NCI-H1105 treated with DMSO at 0.1 percent for 48 hours (cell line): ENCODE measurements at regions not wholly inside any gene's neighbourhood (a gene's known extent, or its start where the extent isn't known, plus 50 kb on each side); places are given as distances from the start of the nearest gene placed in this dataset.

ENCODE experiments used
- DNase-seq: peaks from one replicate; lab custom pipeline; 2025; lab: John Stamatoyannopoulos, UW

DNA sequence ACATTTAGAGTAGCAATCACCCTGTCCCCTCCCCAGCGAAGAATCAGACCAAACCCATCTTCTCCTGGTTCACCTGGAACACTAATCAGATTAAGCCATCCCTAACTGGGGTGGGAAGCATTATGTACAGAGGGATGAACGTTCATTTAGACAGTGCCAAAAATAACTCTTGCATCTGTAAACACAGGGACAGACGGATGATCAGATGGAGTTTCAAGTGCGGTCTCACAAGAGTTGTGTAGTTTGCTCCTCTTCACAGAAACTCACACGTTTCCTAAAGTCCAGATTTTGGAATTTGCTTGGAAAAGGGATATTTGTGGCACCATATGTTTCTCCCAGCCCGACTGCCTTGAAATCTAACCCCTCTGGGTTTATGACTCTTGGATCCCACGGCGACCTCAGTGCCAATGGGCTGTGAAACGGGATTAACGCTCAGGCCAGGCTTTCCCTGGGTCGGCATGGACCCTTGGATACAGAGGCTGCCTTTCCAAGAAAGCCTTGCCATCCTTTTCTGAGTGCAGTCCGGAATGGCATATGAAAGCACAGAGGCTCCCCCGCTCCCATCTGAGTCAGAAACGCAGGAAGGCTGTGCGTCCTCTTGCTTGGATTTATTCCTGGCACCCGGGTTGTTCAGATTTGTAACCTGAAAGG lies 293.2 kb upstream of the HABP2 start:
- DNase-seq = no peak

DNA sequence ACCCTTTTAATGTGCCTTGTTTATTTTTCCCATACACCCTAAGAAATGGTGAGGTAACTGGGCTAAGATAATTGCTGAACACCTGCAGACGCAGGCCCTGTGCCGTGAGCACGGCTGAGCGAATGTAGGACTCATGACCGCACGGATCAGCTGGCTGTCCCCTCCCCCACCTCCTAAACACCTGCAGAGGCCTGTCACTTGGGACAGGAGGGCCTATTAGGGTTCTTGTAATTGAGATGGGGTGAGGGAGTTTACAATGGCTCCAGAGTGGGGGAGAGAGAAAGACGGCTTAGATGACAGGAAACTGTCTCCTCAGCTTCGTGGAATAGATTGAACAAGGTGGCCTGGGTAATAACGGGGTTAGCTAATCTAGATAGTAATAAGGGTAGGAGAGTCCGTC lies 291.7 kb upstream of the HABP2 start:
- DNase-seq = peak; percentile 35

DNA sequence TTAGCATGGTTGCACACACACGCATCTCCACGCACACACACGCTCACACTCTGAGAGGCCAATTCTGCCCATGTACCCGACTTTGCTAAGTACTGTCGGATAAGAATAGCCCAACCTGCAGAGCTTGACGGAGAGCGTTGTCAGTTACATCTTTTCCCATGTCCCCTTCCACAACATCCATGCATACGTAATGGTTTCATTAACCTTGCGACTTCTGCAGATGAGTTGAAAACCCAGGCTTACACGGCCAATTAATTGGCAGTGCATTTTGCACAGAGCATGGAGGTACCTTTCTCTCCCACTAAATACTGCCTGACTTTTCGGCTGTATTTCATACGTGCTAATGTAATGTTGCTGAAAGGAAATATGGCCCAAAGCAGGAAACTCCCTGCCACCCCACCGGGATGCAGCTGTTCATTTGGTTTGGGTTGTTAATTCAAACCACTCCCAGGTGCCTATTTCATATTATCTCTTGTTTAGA lies 291.2 kb upstream of the HABP2 start:
- DNase-seq = no peak

DNA sequence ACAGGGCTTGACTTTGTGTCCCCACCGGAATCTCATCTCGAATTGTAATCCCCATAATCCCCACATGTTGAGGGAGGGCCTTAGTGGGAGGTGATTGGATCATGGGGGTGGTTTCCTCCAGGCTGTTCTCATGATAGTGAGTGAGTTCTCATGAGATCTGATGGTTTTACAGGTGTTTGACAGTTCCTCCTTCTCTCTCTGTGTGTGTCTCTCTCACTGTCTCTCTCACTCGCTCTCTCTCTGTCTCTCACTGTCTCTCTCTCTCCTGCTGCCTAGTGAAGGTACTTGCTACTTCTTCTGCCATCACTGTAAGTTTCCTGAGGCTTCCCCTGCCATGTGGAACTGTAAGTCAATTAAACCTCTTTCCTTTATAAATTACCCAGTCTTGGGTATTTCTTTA lies 289.8 kb upstream of the HABP2 start:
- no peak for DNase-seq

DNA sequence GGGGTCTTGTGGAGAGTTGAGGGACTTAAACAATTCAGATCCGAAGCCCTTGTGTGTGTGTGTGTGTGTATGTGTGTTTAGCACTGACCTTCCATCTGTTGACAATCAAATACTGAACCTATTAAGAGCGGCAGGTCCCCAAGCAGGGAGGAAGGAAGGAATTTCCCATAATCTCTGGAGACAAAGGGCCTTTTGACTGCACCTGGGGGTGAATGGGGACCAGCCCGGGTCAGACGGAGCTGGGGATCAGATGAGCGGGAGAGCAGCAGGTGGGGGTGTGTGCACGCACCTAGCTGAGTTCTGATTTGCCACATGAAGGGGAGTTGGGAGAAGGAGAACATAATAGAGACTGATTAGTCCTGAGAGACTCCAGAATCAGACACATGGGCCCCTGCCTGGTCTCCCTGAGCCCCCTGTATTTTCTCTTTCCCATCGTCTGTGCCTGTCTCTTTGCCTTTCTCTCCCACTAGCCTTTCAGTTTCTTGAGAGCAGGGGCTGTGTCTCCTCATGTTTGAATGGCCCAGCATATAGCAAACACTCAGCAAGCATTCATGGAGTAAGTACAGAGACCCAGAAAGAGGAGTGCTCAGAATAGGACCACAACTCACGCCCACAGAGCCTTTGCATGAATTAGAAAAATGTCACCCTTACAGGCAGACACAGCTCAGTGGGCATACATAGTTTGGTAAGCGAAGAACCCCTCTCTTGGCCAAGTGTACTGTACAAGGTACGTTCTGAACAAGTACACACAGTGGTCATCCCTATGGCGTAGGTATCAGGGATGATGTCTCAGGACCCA lies 288.3 kb upstream of the HABP2 start:
- no peak for DNase-seq

DNA sequence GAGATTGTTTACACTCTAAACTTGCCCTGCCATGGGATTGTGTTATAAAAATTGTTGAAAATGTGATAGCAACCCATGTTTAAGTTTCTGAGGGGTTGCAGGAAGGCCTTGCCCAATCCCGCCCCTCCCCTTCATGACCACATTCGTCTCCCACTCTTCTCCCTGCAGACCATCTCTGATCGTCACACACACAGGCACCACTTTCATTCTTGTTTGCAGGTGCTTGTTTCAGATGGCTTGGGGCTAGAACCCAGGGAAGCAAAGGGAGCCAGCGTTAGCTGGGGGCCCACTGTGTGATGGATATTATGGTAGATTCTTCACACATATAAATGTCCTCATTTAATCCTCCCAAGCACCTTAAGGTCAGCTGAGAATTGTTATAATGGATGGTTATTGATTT lies 286.7 kb upstream of the HABP2 start:
- DNase-seq = no peak

DNA sequence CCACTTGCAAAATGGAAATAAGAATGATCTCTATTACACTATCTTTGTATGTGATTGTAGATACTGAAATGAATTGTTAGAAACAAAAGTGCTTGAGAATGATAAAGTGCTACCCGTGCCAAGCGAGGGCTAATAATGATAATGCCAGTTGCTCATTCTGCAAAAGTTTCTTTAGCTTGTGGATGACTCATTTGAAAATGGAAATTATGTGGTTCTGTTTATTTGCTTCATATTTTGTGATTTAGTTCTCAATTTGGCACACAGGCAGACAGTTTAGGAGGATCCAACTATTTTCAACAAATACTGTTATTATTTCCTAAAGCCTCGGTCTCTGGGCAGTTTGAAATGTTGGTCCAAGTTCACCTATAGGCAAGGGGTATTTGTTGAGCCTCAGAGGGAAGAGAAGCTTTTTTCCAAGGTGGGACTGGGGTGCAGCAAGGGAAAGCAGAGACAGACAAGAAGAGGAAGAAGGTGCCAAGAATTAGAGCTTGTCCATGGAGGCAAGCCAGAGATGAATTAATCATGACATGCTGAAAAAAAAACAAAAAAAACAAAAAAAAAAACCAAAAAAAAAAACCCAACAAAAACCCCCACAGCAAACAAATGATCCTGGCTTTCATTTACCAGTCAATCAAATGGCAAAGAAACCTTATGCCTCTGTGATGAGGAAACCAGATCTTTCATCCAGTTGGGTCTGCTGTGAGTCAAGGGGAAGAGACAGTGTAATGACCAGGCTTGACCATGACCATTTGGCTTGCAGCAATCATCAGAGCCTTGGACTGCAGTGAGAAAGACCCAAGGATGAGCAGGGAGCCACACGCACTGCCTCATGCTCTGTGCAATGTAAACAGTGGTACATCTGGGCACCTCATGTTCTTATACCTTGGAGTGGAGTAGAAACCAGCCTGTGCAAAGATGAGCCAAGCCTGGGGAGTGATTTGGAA lies 285.0 kb upstream of the HABP2 start:
- no peak for DNase-seq

DNA sequence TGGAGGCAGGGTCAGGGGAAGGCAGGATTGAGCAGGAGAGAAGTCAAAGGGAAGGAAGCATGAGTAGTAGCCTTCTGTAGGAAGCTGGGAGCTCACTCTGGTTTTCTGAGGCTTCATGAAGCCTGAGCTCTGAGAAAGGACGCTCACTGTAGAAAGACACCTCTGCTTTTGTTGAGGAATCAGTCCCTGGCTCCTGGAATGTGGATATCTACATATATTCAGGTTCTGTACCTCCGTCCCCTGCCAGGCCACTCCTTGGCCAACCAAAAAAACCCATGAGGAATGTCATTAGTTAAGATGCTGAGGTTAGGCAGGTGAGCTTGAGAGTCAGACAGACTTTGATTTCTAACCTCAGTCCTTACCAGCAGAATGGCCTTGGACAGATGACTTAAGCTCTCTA lies 283.5 kb upstream of the HABP2 start:
- DNase-seq = no peak

DNA sequence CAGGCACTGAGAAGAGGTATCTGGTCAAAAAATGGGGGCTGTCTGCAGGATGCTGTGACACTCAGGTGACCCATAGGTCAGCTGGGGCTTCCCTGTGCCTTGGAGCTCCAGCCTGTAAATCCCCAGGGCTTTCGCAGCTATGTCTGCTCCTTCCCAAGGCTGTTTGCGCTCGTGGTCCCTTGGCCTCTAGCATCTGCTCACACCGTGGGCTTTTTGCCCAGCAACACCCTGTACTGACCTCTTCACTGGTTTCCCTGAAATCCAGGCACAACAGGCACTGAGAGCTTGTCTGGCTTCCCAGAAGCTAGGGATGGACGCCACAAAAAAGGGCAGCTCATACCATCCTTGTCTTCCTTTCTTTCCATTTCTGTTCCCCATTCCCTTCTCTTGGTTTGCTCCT lies 280.3 kb upstream of the HABP2 start:
- no peak for DNase-seq

DNA sequence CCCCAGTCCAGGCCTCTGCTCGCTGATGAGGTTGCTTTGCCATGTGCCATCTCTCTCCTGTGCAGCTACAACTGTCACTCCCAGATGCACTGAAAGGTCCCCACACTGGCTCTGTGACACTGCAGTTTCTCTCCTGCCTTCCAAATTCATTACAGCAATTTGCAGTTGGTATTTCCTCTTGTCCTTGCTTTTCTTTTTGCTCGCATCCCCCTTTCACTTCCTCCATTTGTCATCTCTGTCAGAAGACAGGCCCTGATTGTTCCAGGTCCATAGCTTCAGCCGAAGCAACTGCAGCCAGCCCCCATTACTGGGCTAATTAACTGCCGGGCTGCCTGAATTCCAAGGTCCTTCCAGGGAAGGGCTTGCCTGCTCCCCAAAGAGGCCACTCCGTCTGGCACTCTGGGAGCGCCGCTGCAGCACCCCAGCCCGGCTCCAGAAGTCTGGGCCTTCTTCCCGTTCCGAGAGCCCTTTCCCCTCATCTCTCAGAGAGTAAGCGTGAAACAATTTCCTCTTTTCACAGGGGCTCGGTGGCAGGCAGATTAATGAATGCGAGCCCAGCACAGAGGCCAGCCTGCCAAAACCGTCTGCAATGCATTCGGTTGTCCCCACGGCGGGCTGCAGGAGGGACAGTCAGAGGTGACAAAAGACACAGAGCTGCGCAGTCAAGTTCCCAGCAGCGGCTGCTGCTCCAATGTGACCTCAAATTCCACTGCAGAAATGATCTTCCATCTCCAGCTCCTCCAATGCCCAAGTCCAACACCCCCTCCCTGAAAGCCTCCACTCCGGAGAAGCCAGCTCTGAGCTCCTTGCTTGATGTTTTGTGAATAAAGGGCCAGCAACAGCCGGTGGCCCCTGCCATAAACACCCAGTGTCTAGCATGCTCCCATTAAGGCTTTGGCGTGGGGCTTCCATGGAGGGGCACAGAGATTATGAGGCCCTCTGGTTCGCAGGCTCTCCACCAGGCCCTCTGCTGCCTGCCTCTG lies 279.4 kb upstream of the HABP2 start:
- no peak for DNase-seq

DNA sequence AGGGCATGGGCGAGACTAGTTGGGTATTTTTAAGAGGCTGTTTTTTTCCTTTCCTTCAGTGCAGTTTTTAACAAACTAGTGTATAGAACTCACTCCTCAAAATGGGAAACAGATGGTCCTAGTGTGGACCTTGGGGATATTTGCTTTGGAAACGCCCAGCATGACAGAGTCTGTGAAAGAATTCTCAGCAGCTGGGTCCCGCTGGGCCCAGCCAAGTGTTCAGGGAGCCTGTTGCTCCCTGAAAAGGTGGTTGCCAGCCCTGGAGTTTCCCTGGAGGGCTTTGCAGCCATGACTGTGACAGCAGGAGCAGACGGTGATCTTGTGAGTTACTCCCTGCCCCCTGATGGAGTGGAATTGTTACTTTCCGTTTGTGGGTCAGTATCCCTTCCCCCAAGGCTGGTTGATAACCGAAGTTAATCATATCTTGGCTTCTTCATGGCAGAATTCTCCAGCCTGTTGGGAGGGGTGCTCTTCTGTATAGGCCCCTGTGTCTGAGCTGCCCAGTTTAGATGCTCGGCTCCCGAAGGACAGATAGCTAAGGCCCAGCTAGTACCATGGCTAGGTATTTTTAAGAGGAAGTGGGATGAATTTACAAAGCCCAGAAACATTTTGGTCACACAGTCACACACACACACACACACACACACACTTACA lies 278.6 kb upstream of the HABP2 start:
- no peak for DNase-seq

DNA sequence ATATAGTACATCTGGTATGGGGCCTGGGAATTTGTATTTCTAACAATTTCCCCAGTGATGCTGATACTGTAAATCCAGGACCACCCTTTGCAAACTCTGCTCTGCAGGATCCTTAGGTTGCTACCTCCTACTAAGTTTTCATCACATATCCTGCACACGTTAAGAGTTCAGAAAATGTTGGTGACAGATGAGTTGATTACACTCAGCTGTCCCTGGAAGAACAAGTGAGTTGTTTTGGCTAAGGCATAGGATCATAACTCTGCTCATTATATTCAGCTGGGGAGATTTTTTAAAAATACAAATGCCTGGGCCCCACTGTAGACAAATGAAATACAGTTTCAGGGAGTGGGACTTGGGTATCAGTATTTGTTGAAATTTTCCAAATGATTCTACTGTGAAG lies 274.6 kb upstream of the HABP2 start:
- no peak for DNase-seq

DNA sequence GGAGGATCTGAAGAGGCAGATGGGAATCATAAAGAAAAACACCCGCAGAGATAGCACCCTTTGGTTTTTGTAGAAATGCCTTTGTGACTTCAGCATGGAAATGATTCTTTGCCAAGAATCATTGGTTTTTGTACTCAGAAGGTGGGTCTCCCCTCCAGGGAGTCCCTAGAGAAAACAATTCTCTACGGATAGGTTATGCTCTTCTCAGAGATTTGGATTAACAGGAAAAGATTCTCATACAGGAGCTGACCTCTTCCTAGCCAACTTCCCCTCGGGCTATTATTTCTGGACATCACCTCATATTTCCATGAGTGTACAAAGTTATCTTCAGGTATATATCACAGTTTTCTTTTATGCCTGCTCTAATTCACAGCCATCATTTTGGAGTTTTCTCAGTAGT lies 274.2 kb upstream of the HABP2 start:
- DNase-seq = no peak

DNA sequence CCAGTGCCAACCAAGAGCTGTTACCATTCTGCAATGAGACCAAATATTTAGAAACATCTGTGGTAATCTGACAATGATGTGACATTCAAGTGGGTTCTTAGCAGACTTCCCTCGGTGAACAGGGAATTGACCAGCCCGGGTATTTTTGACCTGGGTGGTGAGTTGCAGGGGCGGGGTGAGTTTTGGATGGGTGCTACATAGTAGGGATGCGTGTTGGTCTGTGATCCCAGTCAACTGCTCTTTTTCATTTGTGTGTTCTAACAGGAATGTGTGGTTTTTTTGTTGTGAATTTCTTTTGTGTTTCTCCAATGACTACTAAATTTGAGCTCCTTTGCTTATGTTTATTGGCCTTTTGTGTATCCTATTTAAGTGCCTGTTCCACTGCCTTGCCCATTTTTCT lies 273.6 kb upstream of the HABP2 start:
- no peak for DNase-seq

DNA sequence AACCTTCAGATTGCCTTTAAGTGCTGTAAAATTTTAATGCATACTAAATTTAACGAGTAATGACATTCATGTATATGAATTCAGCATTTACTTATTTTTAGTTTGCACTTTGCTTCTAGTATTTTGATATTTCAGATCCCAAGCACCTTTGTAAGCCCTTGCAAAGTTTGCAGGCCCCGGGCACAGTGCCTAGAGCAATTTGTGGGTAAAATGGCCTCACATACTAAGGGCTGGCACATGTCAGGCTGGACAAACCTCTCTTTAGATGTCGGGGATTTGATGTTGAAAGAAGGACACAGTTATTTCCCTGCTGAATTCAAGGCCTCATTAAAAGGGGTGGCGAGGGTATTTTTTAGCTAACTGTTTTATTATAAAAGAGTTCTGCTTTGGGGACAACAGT lies 270.3 kb upstream of the HABP2 start:
- DNase-seq = no peak

DNA sequence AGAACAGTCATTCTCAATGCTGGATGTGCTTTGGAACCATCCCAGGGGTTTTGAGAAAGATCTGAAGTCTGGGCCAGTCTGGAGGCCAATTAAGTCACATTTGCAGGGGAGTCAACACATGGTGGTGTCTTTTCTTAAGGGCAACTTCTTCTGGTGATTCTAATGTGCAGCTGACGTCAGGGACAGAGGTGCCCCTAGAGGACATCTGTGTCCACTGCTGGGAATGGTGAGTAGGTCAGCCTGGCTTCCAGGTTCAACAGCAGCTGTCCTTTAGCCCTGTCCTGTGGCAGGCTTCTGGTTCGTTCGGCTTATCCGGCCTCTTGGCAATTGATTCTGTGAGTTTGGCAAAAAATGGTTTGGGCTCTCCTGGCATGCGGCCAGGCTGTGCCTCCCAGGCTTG lies 269.7 kb upstream of the HABP2 start:
- DNase-seq = no peak

DNA sequence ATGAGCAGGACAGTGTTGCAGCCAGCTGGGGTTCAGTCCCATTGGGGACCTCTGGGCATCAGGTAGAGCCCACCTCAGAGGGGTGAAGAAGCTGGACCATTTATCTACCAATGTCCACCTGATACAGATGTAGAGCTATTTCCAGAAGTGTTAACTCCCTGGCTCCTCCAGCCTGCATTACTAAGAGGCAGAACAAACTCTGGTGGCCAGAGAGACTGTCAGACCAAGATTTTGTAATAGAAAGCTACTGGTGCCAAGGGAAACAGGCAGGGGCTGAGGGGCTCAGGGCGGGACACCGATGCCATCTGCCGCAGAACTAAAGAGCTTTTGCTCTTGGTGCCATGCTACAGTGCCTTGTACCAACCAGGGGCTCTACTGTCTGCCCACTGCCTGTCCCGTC lies 268.2 kb upstream of the HABP2 start:
- no peak for DNase-seq

DNA sequence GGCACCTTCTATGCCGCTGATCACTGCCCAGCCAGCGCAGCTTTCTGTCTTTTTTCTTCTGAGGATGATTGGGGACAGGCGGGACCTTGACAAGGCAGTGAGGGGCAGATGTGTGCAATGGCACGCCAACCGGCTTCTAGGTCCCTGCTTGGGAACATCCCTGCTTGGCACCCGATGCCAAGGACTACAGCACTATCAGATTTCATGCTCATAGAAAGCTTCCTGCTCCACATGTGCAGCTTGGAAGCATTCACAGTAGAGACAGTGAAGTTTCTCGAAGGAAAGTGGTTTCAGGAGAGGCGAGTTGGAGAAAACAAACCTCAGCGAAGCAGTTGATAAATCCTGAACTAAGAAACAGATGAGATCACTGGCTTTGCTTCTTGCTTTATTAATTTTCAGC lies 267.5 kb upstream of the HABP2 start:
- DNase-seq = no peak

DNA sequence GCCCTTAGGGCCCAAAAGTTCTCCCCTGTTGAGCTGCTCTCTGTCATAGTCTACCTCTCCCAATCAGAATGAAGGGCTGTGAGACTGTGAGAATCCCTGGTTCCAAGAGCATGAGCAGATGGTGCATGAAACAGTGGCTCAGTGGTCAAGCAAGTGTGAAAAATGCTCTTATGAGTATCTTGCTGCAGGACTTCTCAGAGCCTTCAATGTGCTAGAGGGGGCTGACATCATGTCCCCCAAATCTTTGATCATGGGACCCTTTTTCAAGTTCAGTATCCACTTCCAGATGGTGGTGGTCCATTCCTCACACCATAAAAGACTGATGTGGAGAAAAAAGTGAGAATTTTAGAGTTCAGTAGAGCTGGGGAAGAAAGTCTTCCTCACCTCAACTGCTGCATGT lies 265.3 kb upstream of the HABP2 start:
- no peak for DNase-seq

DNA sequence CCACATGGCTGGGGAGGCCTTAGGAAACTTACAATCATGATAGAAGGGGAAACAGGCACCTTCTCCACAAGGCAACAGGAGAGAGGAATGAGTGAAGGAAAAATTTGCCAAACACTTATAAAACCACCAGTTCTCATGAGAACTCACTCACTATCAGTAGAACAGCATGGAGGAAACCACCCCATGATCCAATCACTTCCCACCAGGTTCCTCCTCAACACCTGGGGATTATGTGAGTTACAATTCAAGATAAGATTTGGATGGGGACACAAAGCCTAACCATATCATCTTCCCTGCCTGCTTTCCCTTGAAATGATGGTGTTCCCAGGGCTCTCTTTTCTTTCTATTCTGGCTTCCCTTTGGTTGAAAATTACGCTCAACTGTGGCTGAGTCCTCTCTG lies 262.7 kb upstream of the HABP2 start:
- no peak for DNase-seq

DNA sequence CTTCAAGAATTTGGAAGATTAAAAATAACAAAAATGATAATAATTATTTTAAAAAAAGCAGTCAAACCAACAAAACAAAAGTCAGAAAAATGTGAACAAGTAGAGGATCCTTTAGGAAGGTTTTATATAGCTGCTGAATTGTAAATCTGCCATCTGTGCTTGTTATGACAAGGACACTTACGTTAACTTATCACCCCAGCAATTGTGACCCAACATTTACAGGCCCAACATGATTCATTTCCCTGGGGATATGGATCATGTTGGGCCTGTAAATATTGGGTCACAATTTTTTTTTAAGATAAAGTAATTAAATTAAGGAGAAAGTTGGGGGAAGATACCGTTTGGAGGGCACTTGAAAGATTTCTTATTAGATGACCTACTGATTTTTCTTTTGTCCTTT lies 261.4 kb upstream of the HABP2 start:
- no peak for DNase-seq
